PC-3 (cell line): ENCODE measurements at regions not wholly inside any gene's neighbourhood (a gene's known extent, or its start where the extent isn't known, plus 50 kb on each side); places are given as distances from the start of the nearest gene placed in this dataset.

Source experiments
- ATAC-seq: fragments of 200-7000 bp; cut with Tn5 transposase; 2 replicates; pipeline ENCODE4 v1.9.1; 2020; ENCODE audit warnings: mild to moderate bottlenecking, moderate library complexity
- BruUV-seq: library from RNA; stranded (reverse); fragments of 400-500 nt; replicated peaks from 2 replicates; lab custom pipeline; 2021; lab: Mats Ljungman, UMichigan
- CTCF ChIA-PET: fragments of 300-600 bp; sonication (Branson Sonifier 250); formaldehyde crosslinking; loops from one replicate; lab custom pipeline; 2022; ENCODE audit warnings: antibody characterized with exemption; lab: Charles Lee
- POLR2A ChIA-PET: fragments of 300-600 bp; sonication (Branson Sonifier 250); formaldehyde crosslinking; loops from one replicate; lab custom pipeline; 2022; ENCODE audit warnings: antibody characterized with exemption; ENCODE audit not compliant: unreplicated experiment; lab: Charles Lee
- DNase-seq: peaks from one replicate; pipeline ENCODE4 v3.0.0-alpha.2; 2015
- H2AFZ ChIP-seq: fragments of 300-600 bp; sonication (generic); 2 replicates; pipeline ENCODE4 v1.6.0; 2016; ENCODE audit warnings: antibody characterized with exemption, low read length
- H3F3A ChIP-seq: fragments of 300-600 bp; sonication (generic); one replicate; pipeline ENCODE4 v1.6.0; 2017; ENCODE audit warnings: antibody characterized with exemption, low read length, control low read depth, mild to moderate bottlenecking; ENCODE audit not compliant: unreplicated experiment
- H3K27ac ChIP-seq: fragments of 300-600 bp; sonication (generic); 2 replicates; pipeline ENCODE4 v1.5.1; 2016; ENCODE audit warnings: mild to moderate bottlenecking, low read length
- H3K27me3 ChIP-seq: fragments of 300-600 bp; sonication (generic); 2 replicates; pipeline ENCODE4 v1.6.1; 2016; ENCODE audit warnings: low read length, mixed read lengths
- H3K36me3 ChIP-seq: fragments of 300-600 bp; sonication (generic); 2 replicates; pipeline ENCODE4 v1.6.1; 2016; ENCODE audit warnings: low read depth, mixed run types, low read length, mixed read lengths
- H3K4me1 ChIP-seq: fragments of 300-600 bp; sonication (generic); 2 replicates; pipeline ENCODE4 v1.5.1; 2016; ENCODE audit warnings: low read length; ENCODE audit not compliant: insufficient read depth
- H3K4me2 ChIP-seq: fragments of 300-600 bp; sonication (generic); 2 replicates; pipeline ENCODE4 v1.6.0; 2016; ENCODE audit warnings: low read length
- H3K4me3 ChIP-seq: fragments of 300-600 bp; sonication (generic); 2 replicates; pipeline ENCODE4 v1.5.1; 2016; ENCODE audit warnings: mild to moderate bottlenecking, low read length, mixed read lengths
- H3K79me2 ChIP-seq: fragments of 300-600 bp; sonication (generic); 2 replicates; pipeline ENCODE4 v1.6.1; 2017; ENCODE audit warnings: low read length, mixed read lengths
- H3K9ac ChIP-seq: fragments of 300-600 bp; sonication (generic); 2 replicates; pipeline ENCODE4 v1.6.0; 2016; ENCODE audit warnings: mild to moderate bottlenecking, low read length
- H3K9me2 ChIP-seq: fragments of 300-600 bp; sonication (generic); replicated peaks from 2 replicates; pipeline ENCODE4 v1.6.1; 2016; ENCODE audit warnings: mixed run types, low read length, mixed read lengths
- H3K9me3 ChIP-seq: fragments of 300-600 bp; sonication (generic); 2 replicates; pipeline ENCODE4 v1.6.1; 2016; ENCODE audit warnings: low read length, mixed read lengths
- H4K20me1 ChIP-seq: fragments of 300-600 bp; sonication (generic); 2 replicates; pipeline ENCODE4 v1.6.1; 2016; ENCODE audit warnings: low read length, mixed read lengths
- CTCF ChIP-seq: fragments of 300-600 bp; sonication (generic); conservative IDR thresholded peaks from 2 replicates; pipeline ENCODE4 v1.5.1; 2017; ENCODE audit warnings: antibody characterized with exemption, low read depth, mild to moderate bottlenecking, low read length
- EZH2 ChIP-seq: fragments of 300-600 bp; sonication (generic); IDR thresholded peaks from one replicate; pipeline ENCODE4 v1.6.1; 2017; ENCODE audit warnings: antibody characterized with exemption, mild to moderate bottlenecking, low read length; ENCODE audit not compliant: unreplicated experiment
- EZH2phosphoT487 ChIP-seq: fragments of 300-600 bp; sonication (generic); IDR thresholded peaks from 2 replicates; pipeline ENCODE4 v1.6.1; 2018; ENCODE audit warnings: mild to moderate bottlenecking, antibody characterized with exemption, low read length, borderline replicate concordance
- intact Hi-C: fragments of 100-400 bp; cut with micrococcal nuclease; formaldehyde crosslinking; loops from 2 replicates; pipeline ENCODE4 v1.9.0; 2023

DNA sequence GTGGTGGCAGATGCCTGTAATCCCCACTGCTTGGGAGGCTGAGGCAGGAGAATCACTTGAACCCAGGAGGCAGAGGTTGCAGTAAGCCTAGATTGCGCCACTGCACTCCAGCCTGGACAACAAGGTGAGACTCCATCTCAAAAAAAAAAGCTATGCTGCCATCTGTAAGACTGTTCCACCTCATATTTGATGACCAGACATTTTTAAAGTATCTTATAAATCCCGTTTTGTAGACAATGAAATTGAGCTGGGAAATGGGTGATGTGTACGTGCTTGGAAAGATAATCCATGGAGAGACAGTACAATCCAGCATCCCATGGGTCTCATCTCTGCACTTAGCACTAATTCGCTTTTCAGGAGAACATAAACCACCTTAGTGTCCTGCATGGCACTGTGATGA lies 126.5 kb upstream of the ATP5MC3 start:
- no peak overlapping the region for H3K4me3 ChIP-seq
- CTCF ChIA-PET, result interaction anchor here (0.5 kb wide), 1 partner anchor 62 kb away, joined by 5 read pairs; no protein-coding TSS in a partner anchor
- no peak for DNase-seq

GRCh38 chr2:175304541-175304940 lies 123.0 kb upstream of the ATP5MC3 start:
- H3K27ac ChIP-seq, result no peak overlapping the region
- H2AFZ ChIP-seq, result no peak overlapping the region
- no peak overlapping the region for H3K9ac ChIP-seq
- H3K79me2 ChIP-seq, result no peaks in the 10 kb centered on the region
- DNase-seq (no peak), ATAC-seq (no peak)
- no peaks in the 10 kb centered on the region for H4K20me1 ChIP-seq
- H3K4me2 ChIP-seq, result no peak overlapping the region
- peaks cover 67% of the 10 kb centered on the region for H3K27me3 ChIP-seq
- CTCF ChIA-PET, result no interaction called here
- POLR2A ChIA-PET, result no interaction called here
- TF ChIP-seq EZH2 (no peak), EZH2phosphoT487 (no peak), CTCF (no peak)
- no peaks in the 10 kb centered on the region for H3K36me3 ChIP-seq
- no peaks in the 10 kb centered on the region for H3K9me3 ChIP-seq
- H3F3A ChIP-seq, result no peaks in the 10 kb centered on the region
- H3K4me3 ChIP-seq, result no peak overlapping the region
- intact Hi-C loops, result no loop called here
- BruUV-seq, result no TSS peak
- no peaks in the 10 kb centered on the region for H3K4me1 ChIP-seq
- no peaks in the 10 kb centered on the region for H3K9me2 ChIP-seq

More for the DNA sequence above, 126.5 kb upstream of the ATP5MC3 start:
- H3K9me3 ChIP-seq, result no peaks in the 10 kb centered on the region
- H3F3A ChIP-seq, result no peaks in the 10 kb centered on the region
- ATAC-seq, result no peak
- TF ChIP-seq CTCF (no peak), EZH2 (no peak), EZH2phosphoT487 (no peak)
- H3K4me2 ChIP-seq, result no peak overlapping the region
- no peaks in the 10 kb centered on the region for H3K4me1 ChIP-seq
- no peaks in the 10 kb centered on the region for H3K36me3 ChIP-seq
- H3K9ac ChIP-seq, result no peak overlapping the region
- POLR2A ChIA-PET, result no interaction called here
- peaks cover 64% of the 10 kb centered on the region for H3K27me3 ChIP-seq
- no peak overlapping the region for H2AFZ ChIP-seq
- intact Hi-C loops, result loop anchor here (2.0 kb wide), 1 partner anchor 789 kb away; no protein-coding TSS in a partner anchor
- no peaks in the 10 kb centered on the region for H3K79me2 ChIP-seq
- no peaks in the 10 kb centered on the region for H4K20me1 ChIP-seq
- H3K9me2 ChIP-seq, result no peaks in the 10 kb centered on the region
- no peak overlapping the region for H3K27ac ChIP-seq
- no TSS peak for BruUV-seq

GRCh38 chr2:175293776-175294175 lies 112.3 kb upstream of the ATP5MC3 start:
- Histone ChIP-seq H3K9me2 (no peaks in the 10 kb centered on the region), H3K79me2 (no peaks in the 10 kb centered on the region), H4K20me1 (no peaks in the 10 kb centered on the region), H3K4me1 (no peaks in the 10 kb centered on the region), H3K36me3 (no peaks in the 10 kb centered on the region), H3K4me3 (no peak overlapping the region), H3K27me3 (peaks cover 58% of the 10 kb centered on the region), H2AFZ (no peak overlapping the region), H3K9ac (no peak overlapping the region), H3K9me3 (no peaks in the 10 kb centered on the region), H3K4me2 (no peak overlapping the region), H3K27ac (no peak overlapping the region), H3F3A (no peaks in the 10 kb centered on the region)
- no TSS peak for BruUV-seq
- no peak for TF ChIP-seq CTCF
- no peak for TF ChIP-seq EZH2
- TF ChIP-seq EZH2phosphoT487, result no peak
- CTCF ChIA-PET, result no interaction called here
- POLR2A ChIA-PET, result no interaction called here
- DNase-seq, result peak; percentile 13
- intact Hi-C loops, result no loop called here
- ATAC-seq, result no peak; the same call in 1 of the 2 replicates
